Body of pancreas (tissue), 4 donors: ENCODE measurements at regions not wholly inside any gene's neighbourhood (a gene's known extent, or its start where the extent isn't known, plus 50 kb on each side); places are given as distances from the start of the nearest gene placed in this dataset.

ENCODE experiments used
- ATAC-seq: fragments of 150-250 bp; one replicate; pipeline ENCODE4 v1.9.1; 2016
- DNase-seq, 4 donors: peaks; one replicate each; pipeline ENCODE4 v3.0.0-alpha.2; 2019
- H3K27ac ChIP-seq, 4 donors: fragments of 200-600 bp; sonication (generic); 1 replicate in 3 of 4; 2 replicates in 1 of 4; pipeline versions ENCODE4 v1.5.1 to v1.6.1; 2016 to 2019; ENCODE audit warnings: mild to moderate bottlenecking in 1 of 4, mixed read lengths in 1 of 4, moderate library complexity in 1 of 4
- H3K27me3 ChIP-seq, 2 donors: fragments of 200-600 bp; sonication (generic); one replicate each; pipeline ENCODE4 v1.6.0; 2016; ENCODE audit warnings: mild to moderate bottlenecking in 1 of 2
- H3K36me3 ChIP-seq, 2 donors: fragments of 200-600 bp; sonication (generic); replicated peaks in 1 of 2; 2 replicates each; pipeline ENCODE4 v1.5.1; 2016; ENCODE audit warnings: low read depth in 2 of 2; ENCODE audit not compliant: insufficient read depth in 1 of 2
- H3K4me1 ChIP-seq: fragments of 200-600 bp; sonication (generic); one replicate; pipeline ENCODE4 v1.6.0; 2016
- H3K4me3 ChIP-seq, 2 donors: fragments of 200-600 bp; sonication (generic); 1 replicate in 1 of 2; 2 replicates in 1 of 2; pipeline ENCODE4 v1.5.1; 2016 to 2019
- H3K9me3 ChIP-seq, 3 donors: fragments of 200-600 bp; sonication (generic); 1 replicate in 2 of 3; 2 replicates in 1 of 3; pipeline ENCODE4 v1.5.1; 2016
- POLR2A ChIP-seq, 3 donors: fragments of 450-650 bp; IDR thresholded peaks; one replicate each; pipeline ENCODE4 v1.6.1; 2016; ENCODE audit warnings: antibody characterized with exemption in 3 of 3, mild to moderate bottlenecking in 2 of 3
- WGBS, 2 donors: methylation state at CpG; one replicate each; pipeline ENCODE4 v1.1.5; 2017; 5-methylcytosine and 5-hydroxymethylcytosine counted together
- intact Hi-C: fragments of 100-400 bp; cut with DNase I; formaldehyde crosslinking; loops from one replicate; pipeline ENCODE4 v1.15.1; 2023
- TF ChIP-seq, protein P1 (sequence below), 7 experiments: fragments of 450-650 bp in 4 of 7; fragments of 200-600 bp in 3 of 7; sonication (generic) in 3 of 7; IDR thresholded peaks; one replicate each; pipeline ENCODE4 v1.5.1; 2016 to 2019; ENCODE audit warnings: antibody characterized with exemption in 7 of 7

- no peak for DNase-seq
These were observed 440.4 kb upstream of the RIOK2 start for GRCh38 chr5:97623441-97623840.

GRCh38 chr5:97624886-97625285 is 441.8 kb upstream of the RIOK2 start:
- Histone ChIP-seq H3K9me3 (no peaks in the 10 kb centered on the region), H3K36me3 (no peaks in the 10 kb centered on the region), H3K4me1 (no peaks in the 10 kb centered on the region), H3K27ac (no peak overlapping the region), H3K4me3 (no peak overlapping the region), H3K27me3 (no peaks in the 10 kb centered on the region)
- TF ChIP-seq, protein P1, sequence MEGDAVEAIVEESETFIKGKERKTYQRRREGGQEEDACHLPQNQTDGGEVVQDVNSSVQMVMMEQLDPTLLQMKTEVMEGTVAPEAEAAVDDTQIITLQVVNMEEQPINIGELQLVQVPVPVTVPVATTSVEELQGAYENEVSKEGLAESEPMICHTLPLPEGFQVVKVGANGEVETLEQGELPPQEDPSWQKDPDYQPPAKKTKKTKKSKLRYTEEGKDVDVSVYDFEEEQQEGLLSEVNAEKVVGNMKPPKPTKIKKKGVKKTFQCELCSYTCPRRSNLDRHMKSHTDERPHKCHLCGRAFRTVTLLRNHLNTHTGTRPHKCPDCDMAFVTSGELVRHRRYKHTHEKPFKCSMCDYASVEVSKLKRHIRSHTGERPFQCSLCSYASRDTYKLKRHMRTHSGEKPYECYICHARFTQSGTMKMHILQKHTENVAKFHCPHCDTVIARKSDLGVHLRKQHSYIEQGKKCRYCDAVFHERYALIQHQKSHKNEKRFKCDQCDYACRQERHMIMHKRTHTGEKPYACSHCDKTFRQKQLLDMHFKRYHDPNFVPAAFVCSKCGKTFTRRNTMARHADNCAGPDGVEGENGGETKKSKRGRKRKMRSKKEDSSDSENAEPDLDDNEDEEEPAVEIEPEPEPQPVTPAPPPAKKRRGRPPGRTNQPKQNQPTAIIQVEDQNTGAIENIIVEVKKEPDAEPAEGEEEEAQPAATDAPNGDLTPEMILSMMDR (IDR thresholded peaks at IDR 0.05) = no peak
- TF ChIP-seq POLR2A (IDR thresholded peaks at IDR 0.05) = no peak
- intact Hi-C loops = no loop called here
- DNase-seq = no peak
- no peak for ATAC-seq

More at GRCh38 chr5:97623441-97623840, 440.4 kb upstream of the RIOK2 start:
- Histone ChIP-seq H3K4me3 (no peak overlapping the region), H3K27ac (no peak overlapping the region), H3K9me3 (no peaks in the 10 kb centered on the region), H3K27me3 (no peaks in the 10 kb centered on the region), H3K36me3 (no peaks in the 10 kb centered on the region), H3K4me1 (no peaks in the 10 kb centered on the region)
- no peak for ATAC-seq
- TF ChIP-seq, protein P1 (IDR thresholded peaks at IDR 0.05) = no peak
- no peak for TF ChIP-seq POLR2A (IDR thresholded peaks at IDR 0.05)
- intact Hi-C loops = no loop called here
- 56 to 71% methylated on average over 3 of the region's 3 CpGs for WGBS, 2 donors

- DNase-seq (no peak), ATAC-seq (no peak)
- intact Hi-C loops = no loop called here
- H3K4me1 ChIP-seq = no peaks in the 10 kb centered on the region
- TF ChIP-seq POLR2A (IDR thresholded peaks at IDR 0.05) = no peak
- TF ChIP-seq, protein P1 (IDR thresholded peaks at IDR 0.05) = no peak
- WGBS, 2 donors = 77 to 87% methylated on average over 3 of the region's 3 CpGs
- H3K27me3 ChIP-seq = no peaks in the 10 kb centered on the region
- no peak overlapping the region for H3K27ac ChIP-seq
- H3K36me3 ChIP-seq = no peaks in the 10 kb centered on the region
- no peak overlapping the region for H3K4me3 ChIP-seq
- H3K9me3 ChIP-seq = no peaks in the 10 kb centered on the region
These were observed 444.2 kb upstream of the RIOK2 start for GRCh38 chr5:97627272-97627671.

DNA sequence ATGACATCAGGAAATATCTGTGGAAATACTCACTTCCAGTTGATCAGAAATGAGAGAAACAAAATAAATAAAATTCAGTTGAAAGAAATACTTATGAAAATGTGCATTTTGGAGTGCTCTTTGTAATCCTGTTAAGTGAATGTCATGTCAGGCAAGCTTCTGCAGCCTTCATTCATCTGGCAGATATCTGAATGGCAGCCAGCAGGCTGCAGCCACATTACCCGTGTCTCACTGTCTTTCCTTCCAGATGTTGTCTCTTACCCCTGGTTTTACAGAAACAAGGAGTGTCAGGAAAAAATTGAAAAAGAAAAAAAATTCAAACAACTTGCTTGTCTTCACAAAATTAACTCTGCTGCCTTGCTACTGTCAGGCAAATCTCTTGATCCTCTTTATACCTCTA is 445.0 kb upstream of the RIOK2 start:
- TF ChIP-seq, protein P1 (IDR thresholded peaks at IDR 0.05) = no peak
- 38 to 40% methylated on average over 1 of the region's 1 CpG for WGBS, 2 donors
- H3K27ac ChIP-seq = no peak overlapping the region

DNA sequence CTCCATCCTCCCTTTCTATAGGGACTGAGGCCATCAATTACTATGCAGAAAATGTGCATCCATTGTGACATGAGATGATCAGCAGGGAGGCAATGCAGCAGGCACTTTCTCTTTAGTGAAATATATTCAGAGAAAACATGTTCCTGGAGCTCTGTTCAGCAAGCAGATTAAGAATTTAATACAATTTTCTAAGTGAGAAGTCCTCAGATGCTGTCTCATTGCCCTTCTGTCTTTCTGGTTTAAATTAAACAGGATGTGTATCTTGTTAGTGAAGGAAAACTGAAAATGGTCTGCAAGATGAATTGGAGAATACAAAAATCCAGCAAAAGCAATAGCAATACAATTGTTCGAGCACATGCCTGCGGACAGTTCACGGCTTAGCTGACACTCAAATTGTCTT is 445.8 kb upstream of the RIOK2 start:
- Histone ChIP-seq H3K36me3 (no peaks in the 10 kb centered on the region), H3K27ac (no peak overlapping the region), H3K4me1 (no peaks in the 10 kb centered on the region), H3K9me3 (no peaks in the 10 kb centered on the region), H3K4me3 (no peak overlapping the region), H3K27me3 (no peaks in the 10 kb centered on the region)
- no peak for DNase-seq
- intact Hi-C loops = no loop called here
- no peak for ATAC-seq
- WGBS, 2 donors = 81 to 85% methylated on average over 3 of the region's 3 CpGs
- TF ChIP-seq, protein P1 (IDR thresholded peaks at IDR 0.05) = no peak
- TF ChIP-seq POLR2A (IDR thresholded peaks at IDR 0.05) = no peak

More for the DNA sequence above, 445.0 kb upstream of the RIOK2 start:
- H3K4me3 ChIP-seq = no peak overlapping the region
- H3K4me1 ChIP-seq = no peaks in the 10 kb centered on the region
- H3K9me3 ChIP-seq = no peaks in the 10 kb centered on the region
- ATAC-seq = no peak
- intact Hi-C loops = no loop called here
- DNase-seq = no peak
- H3K27me3 ChIP-seq = no peaks in the 10 kb centered on the region
- H3K36me3 ChIP-seq = no peaks in the 10 kb centered on the region
